Gastrocnemius medialis (tissue), 4 donors: ENCODE measurements at regions not wholly inside any gene's neighbourhood (a gene's known extent, or its start where the extent isn't known, plus 50 kb on each side); places are given as distances from the start of the nearest gene placed in this dataset.
"Not testable (repeated sequence)": the region's sequence is repeated elsewhere in the genome, so short reads cannot be mapped to it uniquely, and the experiment has no call there.

ENCODE experiments used
- CTCF ChIP-seq, 5 experiments: fragments of 450-650 bp in 3 of 5; fragments of 200-600 bp in 2 of 5; sonication (generic) in 2 of 5; IDR thresholded peaks in 4 of 5; conservative IDR thresholded peaks in 1 of 5; 1 replicate in 4 of 5; 2 replicates in 1 of 5; pipeline ENCODE4 v1.5.1; 2016 to 2019; ENCODE audit warnings: antibody characterized with exemption in 5 of 5, mild to moderate bottlenecking in 3 of 5, moderate library complexity in 3 of 5
- POLR2A ChIP-seq, 2 donors: fragments of 450-650 bp; IDR thresholded peaks; one replicate each; pipeline ENCODE4 v1.6.1; 2017; ENCODE audit warnings: antibody characterized with exemption in 2 of 2, mild to moderate bottlenecking in 2 of 2, moderate library complexity in 2 of 2

DNA sequence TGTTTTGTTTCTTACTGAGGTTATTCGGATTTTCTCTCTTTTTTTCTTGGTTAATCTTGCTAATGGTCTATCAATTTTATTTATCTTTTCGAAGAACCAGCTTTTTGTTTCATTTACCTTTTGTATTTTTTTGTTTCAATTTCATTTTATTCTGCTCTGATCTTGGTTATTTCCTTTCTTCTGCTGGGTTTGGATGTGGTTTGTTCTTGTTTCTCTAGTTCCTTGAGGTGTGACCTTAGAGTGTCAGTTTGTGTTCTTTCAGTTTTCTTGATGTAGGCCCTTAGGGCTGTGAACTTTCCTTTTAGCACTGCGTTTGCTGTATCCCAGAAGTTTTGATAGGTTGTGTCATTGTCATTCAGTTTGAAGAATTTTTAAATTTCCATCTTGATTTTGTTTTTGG, 239.2 kb downstream of the AEBP2 start:
- TF ChIP-seq CTCF (IDR thresholded peaks at IDR 0.05 in 4 of 5, conservative IDR thresholded peaks at IDR 0.05 in 1 of 5); POLR2A (IDR thresholded peaks at IDR 0.05): not testable (repeated sequence)
